Epithelial cell of esophagus (primary cell): ENCODE measurements at regions not wholly inside any gene's neighbourhood (a gene's known extent, or its start where the extent isn't known, plus 50 kb on each side); places are given as distances from the start of the nearest gene placed in this dataset.

Source experiments
- DNase-seq: peaks from one replicate; pipeline ENCODE4 v3.0.0; 2010; ENCODE audit warnings: low read depth
- H3K4me3 ChIP-seq: 2 replicates; pipeline ENCODE4 v1.5.1; 2011; ENCODE audit warnings: mild to moderate bottlenecking, low read length, control low read depth
- TF ChIP-seq, protein P1 (sequence below): IDR thresholded peaks from 2 replicates; pipeline ENCODE4 v1.5.1; 2011; ENCODE audit warnings: low read depth, mild to moderate bottlenecking, low read length, control low read depth, inconsistent platforms; ENCODE audit not compliant: insufficient read depth; ENCODE audit errors: missing control alignments

DNA sequence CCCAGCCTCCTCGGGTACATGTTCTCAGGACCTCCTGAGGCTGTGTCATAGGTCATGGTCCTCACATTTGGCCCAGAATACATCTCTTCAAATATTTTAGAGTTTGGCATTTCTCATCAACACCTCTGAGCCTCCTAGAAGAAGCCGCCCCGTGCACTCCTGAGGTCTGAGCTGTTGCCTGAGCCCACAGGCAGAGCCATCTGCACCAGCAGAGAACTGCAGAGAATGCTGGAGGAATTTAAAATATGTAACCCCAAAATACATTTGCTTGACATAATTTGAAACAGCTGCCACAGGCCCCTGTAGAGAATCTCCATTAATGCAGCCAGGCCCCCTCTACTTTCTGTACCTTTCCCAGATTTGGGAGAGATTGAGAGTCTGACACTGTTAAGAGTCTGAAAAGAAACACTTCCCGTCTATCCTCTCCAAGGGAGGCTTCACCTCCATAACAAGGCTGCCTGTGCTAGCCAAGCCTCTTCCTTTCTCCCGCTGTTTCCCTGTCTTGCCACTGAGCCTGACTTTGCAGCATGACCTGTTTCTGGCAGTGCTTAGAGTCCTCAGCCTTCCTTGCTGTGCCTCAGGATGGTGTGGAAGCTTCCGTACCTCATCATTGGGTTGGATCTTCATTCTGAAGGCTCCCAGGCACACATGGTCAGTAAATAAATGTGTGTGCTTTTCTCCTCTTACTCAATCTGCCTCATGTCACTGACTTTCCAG is 95.4 kb upstream of the SFSWAP start:
- no peak for DNase-seq
- TF ChIP-seq, protein P1, sequence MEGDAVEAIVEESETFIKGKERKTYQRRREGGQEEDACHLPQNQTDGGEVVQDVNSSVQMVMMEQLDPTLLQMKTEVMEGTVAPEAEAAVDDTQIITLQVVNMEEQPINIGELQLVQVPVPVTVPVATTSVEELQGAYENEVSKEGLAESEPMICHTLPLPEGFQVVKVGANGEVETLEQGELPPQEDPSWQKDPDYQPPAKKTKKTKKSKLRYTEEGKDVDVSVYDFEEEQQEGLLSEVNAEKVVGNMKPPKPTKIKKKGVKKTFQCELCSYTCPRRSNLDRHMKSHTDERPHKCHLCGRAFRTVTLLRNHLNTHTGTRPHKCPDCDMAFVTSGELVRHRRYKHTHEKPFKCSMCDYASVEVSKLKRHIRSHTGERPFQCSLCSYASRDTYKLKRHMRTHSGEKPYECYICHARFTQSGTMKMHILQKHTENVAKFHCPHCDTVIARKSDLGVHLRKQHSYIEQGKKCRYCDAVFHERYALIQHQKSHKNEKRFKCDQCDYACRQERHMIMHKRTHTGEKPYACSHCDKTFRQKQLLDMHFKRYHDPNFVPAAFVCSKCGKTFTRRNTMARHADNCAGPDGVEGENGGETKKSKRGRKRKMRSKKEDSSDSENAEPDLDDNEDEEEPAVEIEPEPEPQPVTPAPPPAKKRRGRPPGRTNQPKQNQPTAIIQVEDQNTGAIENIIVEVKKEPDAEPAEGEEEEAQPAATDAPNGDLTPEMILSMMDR, result no peak

DNA sequence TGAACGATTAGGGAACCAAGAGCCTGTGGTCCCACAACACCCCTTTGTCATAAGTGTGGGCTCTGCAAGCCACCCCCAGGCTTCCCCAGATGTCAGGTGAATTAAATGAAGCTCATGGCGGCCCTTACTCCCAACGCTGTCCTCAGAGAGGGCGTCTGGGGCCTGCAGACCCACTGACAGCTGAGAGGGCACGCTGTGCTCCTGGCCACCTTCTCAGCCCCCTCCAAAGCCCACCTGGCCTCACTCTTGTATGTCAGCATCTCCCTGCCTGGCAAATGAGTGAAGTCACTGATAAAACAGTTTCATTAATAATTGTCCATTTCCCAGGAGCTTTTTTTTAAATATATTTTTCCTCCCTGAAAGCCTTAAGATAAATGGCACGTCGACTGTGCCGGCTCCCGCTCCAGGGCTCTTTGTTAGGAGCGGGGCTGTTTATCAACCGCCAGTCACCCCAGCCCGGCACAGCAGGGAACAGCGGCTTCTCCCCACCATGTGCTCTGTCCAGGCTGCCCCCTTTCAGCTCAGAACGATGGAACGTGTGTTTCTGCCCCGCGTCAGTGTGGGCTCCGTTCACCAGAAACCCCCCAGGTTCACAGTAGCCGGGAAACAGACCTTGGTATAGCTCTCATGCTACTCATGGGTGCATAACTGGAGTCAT is 94.7 kb upstream of the SFSWAP start:
- H3K4me3 ChIP-seq, result no peak overlapping the region
- DNase-seq, result no peak
- TF ChIP-seq, protein P1, result no peak

More for the DNA sequence above, 95.4 kb upstream of the SFSWAP start:
- no peak overlapping the region for H3K4me3 ChIP-seq

GRCh38 chr12:131616738-131617137 is 94.2 kb upstream of the SFSWAP start:
- TF ChIP-seq, protein P1, result no peak
- H3K4me3 ChIP-seq, result no peak overlapping the region
- no peak for DNase-seq

DNA sequence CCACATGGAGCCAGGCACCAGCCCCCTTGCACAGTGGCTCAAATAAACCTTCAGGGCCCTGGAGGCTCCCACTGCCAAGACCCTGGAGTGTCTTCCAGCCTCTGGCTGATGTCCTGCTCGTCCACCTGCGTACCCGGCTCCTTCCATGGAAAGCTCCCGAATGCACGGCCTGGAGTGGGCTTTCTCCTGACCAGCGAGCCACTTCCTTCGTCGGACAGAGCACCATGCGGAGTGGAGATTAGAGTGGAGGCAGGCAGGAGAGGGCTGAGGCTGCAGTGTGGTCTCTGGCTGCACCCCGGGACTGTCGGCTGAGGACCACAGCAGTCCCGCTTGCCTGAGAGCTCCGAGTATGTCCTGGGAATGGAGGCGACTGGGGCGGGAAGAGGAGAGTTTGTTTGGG is 93.7 kb upstream of the SFSWAP start:
- DNase-seq, result no peak
- no peak overlapping the region for H3K4me3 ChIP-seq
- TF ChIP-seq, protein P1, result no peak

DNA sequence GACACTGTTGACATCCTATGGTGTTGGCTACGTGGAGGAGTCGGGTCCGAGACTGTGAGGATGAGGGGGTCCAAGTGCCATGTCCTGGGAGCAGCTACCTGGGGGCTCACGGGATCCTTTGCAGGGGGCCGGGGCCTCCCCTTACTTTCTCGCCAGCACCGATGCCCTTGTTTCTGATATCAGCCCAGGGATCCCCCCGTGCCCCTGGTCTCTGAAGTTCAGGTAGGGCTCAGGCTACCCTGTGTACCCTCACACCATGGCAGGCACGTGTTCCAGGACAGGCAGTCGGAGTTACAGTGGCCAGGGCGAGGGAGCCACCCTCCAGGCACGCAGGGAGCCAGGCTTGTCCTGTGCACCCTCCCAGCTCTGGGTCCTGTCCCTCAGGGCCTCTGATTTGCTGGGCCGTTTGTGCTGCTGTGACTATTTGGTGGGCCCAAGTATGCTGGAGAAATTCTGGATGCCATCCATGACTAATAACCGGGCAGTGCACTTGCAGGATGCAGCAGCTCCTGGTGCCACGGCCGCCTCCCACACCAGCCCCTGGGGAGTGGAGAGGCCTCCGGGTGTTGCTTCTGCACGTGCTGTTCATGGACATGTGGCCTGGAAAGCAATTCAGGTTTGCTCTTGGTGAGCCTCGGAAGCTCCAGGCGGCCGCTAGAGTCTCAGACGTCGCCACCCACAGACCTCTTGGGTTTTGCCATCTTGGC is 93.1 kb upstream of the SFSWAP start:
- H3K4me3 ChIP-seq, result no peak overlapping the region

GRCh38 chr12:131618303-131618658 is 92.6 kb upstream of the SFSWAP start:
- TF ChIP-seq, protein P1, result no peak
- H3K4me3 ChIP-seq, result no peak overlapping the region
- no peak for DNase-seq

More for the DNA sequence above, 93.1 kb upstream of the SFSWAP start:
- TF ChIP-seq, protein P1, result no peak
- no peak for DNase-seq
